PC-3 (cell line): ENCODE measurements at regions not wholly inside any gene's neighbourhood (a gene's known extent, or its start where the extent isn't known, plus 50 kb on each side); places are given as distances from the start of the nearest gene placed in this dataset.

Experiments
- CTCF ChIP-seq: fragments of 300-600 bp; sonication (generic); conservative IDR thresholded peaks from 2 replicates; pipeline ENCODE4 v1.5.1; 2017; ENCODE audit warnings: antibody characterized with exemption, low read depth, mild to moderate bottlenecking, low read length
- EZH2 ChIP-seq: fragments of 300-600 bp; sonication (generic); IDR thresholded peaks from one replicate; pipeline ENCODE4 v1.6.1; 2017; ENCODE audit warnings: antibody characterized with exemption, mild to moderate bottlenecking, low read length; ENCODE audit not compliant: unreplicated experiment
- EZH2phosphoT487 ChIP-seq: fragments of 300-600 bp; sonication (generic); IDR thresholded peaks from 2 replicates; pipeline ENCODE4 v1.6.1; 2018; ENCODE audit warnings: mild to moderate bottlenecking, antibody characterized with exemption, low read length, borderline replicate concordance

DNA sequence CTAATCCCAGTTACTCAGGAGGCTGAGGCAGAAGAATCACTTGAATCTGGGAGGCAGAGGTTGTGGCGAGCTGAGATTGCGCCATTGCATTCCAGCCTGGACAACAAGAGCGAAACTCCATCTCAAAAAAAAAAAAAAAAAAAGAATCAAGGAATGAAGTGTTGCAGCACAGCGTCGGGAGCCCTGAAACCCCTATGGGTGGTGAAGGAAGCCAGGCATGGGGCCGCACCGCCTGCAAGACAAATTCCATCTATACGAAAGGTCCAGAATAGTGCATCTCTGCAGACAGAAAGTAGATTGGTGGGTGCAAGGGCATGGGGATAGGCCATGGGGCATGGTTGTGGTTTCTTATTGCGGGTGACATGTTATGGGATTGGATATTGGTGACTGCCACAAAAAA lies 98.6 kb upstream of the PRR20G start:
- TF ChIP-seq CTCF (no peak), EZH2 (no peak), EZH2phosphoT487 (no peak)
